Pancreas (tissue), 10 donors: ENCODE measurements at regions not wholly inside any gene's neighbourhood (a gene's known extent, or its start where the extent isn't known, plus 50 kb on each side); places are given as distances from the start of the nearest gene placed in this dataset.

Experiments used
- ATAC-seq, 4 donors: fragments of 200-7000 bp; cut with Tn5 transposase; one replicate each; pipeline versions ENCODE4 v1.8.0 to v1.9.1; 2020; ENCODE audit warnings: mild to moderate bottlenecking in 4 of 4, moderate library complexity in 4 of 4
- DNase-seq, 6 donors: peaks; one replicate each; pipeline ENCODE4 v3.0.0-alpha.2; 2020
- FAIRE-seq: peaks from 2 replicates; lab custom pipeline; 2012; peaks lifted over from hg19 to GRCh38; lab: Jason Lieb, UNC
- H3K27ac ChIP-seq, 4 donors: fragments of 200-600 bp; sonication (generic); 1 replicate in 3 of 4; 2 replicates in 1 of 4; pipeline versions ENCODE4 v1.5.0 to v1.8.0; 2020
- H3K27me3 ChIP-seq, 4 donors: fragments of 200-600 bp; one replicate each; pipeline ENCODE4 v1.8.0; 2021
- H3K36me3 ChIP-seq, 3 donors: fragments of 200-600 bp; sonication (generic) in 1 of 3; one replicate each; pipeline versions ENCODE4 v1.5.0 to v1.8.0; 2020 to 2021
- H3K4me1 ChIP-seq, 3 donors: fragments of 200-600 bp; one replicate each; pipeline ENCODE4 v1.8.0; 2021
- H3K4me3 ChIP-seq, 4 donors: fragments of 200-600 bp; sonication (generic) in 2 of 4; one replicate each; pipeline versions ENCODE4 v1.5.0 to v1.8.0; 2020 to 2021
- H3K9me3 ChIP-seq, 4 donors: fragments of 200-600 bp; one replicate each; pipeline ENCODE4 v1.8.0; 2021
- CTCF ChIP-seq, 4 donors: fragments of 200-600 bp; sonication (generic) in 3 of 4; IDR thresholded peaks; one replicate each; pipeline versions ENCODE4 v1.5.0 to v1.8.0; 2021; ENCODE audit warnings: antibody characterized with exemption in 4 of 4
- WGBS, 2 donors: extraction: QIAGEN DNeasy Blood & Tissue Kit; methylation state at CpG; one replicate each; pipeline ENCODE4 v1.1.7; 2013; 5-methylcytosine and 5-hydroxymethylcytosine counted together
- intact Hi-C, 3 donors: fragments of 100-400 bp; cut with DNase I; formaldehyde crosslinking; loops; one replicate each; pipeline versions ENCODE4 v1.11.1 to v1.14.2; 2022
- donor health status: healthy with polysubstance abuse.
- donor health status: DM: no; HTN: no; CAD: no; lungs with moderate emphysema.
- donor health status: DM: no; HTN: no; CAD: no.
- donor health status: control.
- donor health status: control.
- donor health status: Bipolar disorder and iron deficiency.
- donor health status: DM: yes; HTN: yes; CAD: no.
- donor health status: DM: no; HTN: no; CAD: no.
- donor health status: DM: no; HTN: no; CAD: no.
- donor health status: DM: yes; HTN: yes; CAD: no.

- Histone ChIP-seq H3K27ac (no peak overlapping the region), H3K27me3 (no peaks in the 10 kb centered on the region), H3K9me3 (no peaks in the 10 kb centered on the region), H3K36me3 (no peaks in the 10 kb centered on the region), H3K4me3 (no peak overlapping the region), H3K4me1 (no peaks in the 10 kb centered on the region)
- DNase-seq (no peak), ATAC-seq (no peak), FAIRE-seq (no peak)
- intact Hi-C loops = no loop called here
- no peak for TF ChIP-seq CTCF (IDR thresholded peaks at IDR 0.05)
- 48 to 63% methylated on average over 5 of the region's 5 CpGs for WGBS, 2 donors
These were observed 142.6 kb downstream of the CDH26 start for GRCh38 chr20:60100780-60101179.

GRCh38 chr20:60101201-60101890, 143.1 kb downstream of the CDH26 start:
- Histone ChIP-seq H3K9me3 (no peaks in the 10 kb centered on the region), H3K4me1 (no peaks in the 10 kb centered on the region), H3K27ac (no peak overlapping the region), H3K36me3 (no peaks in the 10 kb centered on the region), H3K4me3 (no peak overlapping the region), H3K27me3 (no peaks in the 10 kb centered on the region)
- ATAC-seq (no peak), DNase-seq (no peak), FAIRE-seq (no peak)
- WGBS, 2 donors = 44 to 59% methylated on average over 13 of the region's 13 CpGs
- intact Hi-C loops = no loop called here
- no peak for TF ChIP-seq CTCF (IDR thresholded peaks at IDR 0.05)

GRCh38 chr20:60101891-60102281, 143.7 kb downstream of the CDH26 start:
- intact Hi-C loops = no loop called here
- FAIRE-seq (no peak), ATAC-seq (no peak), DNase-seq (no peak)
- H3K27me3 ChIP-seq = no peaks in the 10 kb centered on the region
- H3K4me3 ChIP-seq = no peak overlapping the region
- TF ChIP-seq CTCF (IDR thresholded peaks at IDR 0.05) = no peak
- WGBS, 2 donors = 53 to 69% methylated on average over 9 of the region's 9 CpGs
- no peak overlapping the region for H3K27ac ChIP-seq
- no peaks in the 10 kb centered on the region for H3K36me3 ChIP-seq
- H3K4me1 ChIP-seq = no peaks in the 10 kb centered on the region
- H3K9me3 ChIP-seq = no peaks in the 10 kb centered on the region

GRCh38 chr20:60102665-60103210, 144.5 kb downstream of the CDH26 start:
- H3K4me1 ChIP-seq = no peaks in the 10 kb centered on the region
- H3K36me3 ChIP-seq = no peaks in the 10 kb centered on the region
- ATAC-seq = no peak
- no peaks in the 10 kb centered on the region for H3K27me3 ChIP-seq
- no peak overlapping the region for H3K4me3 ChIP-seq
- TF ChIP-seq CTCF (IDR thresholded peaks at IDR 0.05) = no peak
- intact Hi-C loops = no loop called here
- no peak for FAIRE-seq
- no peak for DNase-seq
- no peak overlapping the region for H3K27ac ChIP-seq
- 81 to 88% methylated on average over 4 of the region's 4 CpGs for WGBS, 2 donors
- no peaks in the 10 kb centered on the region for H3K9me3 ChIP-seq
